Testis (tissue), 2 donors: ENCODE measurements at regions not wholly inside any gene's neighbourhood (a gene's known extent, or its start where the extent isn't known, plus 50 kb on each side); places are given as distances from the start of the nearest gene placed in this dataset.

Source experiments
- DNase-seq: peaks from one replicate; pipeline ENCODE4 v3.0.0-alpha.2; 2019
- H3K27ac ChIP-seq, 2 donors: fragments of 200-600 bp; sonication (generic); one replicate each; pipeline ENCODE4 v1.5.1; 2019
- H3K27me3 ChIP-seq: fragments of 200-600 bp; sonication (generic); one replicate; pipeline ENCODE4 v1.5.1; 2019
- H3K36me3 ChIP-seq: fragments of 200-600 bp; sonication (generic); one replicate; pipeline ENCODE4 v1.5.1; 2017; ENCODE audit warnings: low read depth; ENCODE audit errors: missing control alignments
- H3K4me1 ChIP-seq: fragments of 200-600 bp; sonication (generic); one replicate; pipeline ENCODE4 v1.5.1; 2019
- H3K4me3 ChIP-seq, 2 donors: fragments of 200-600 bp; sonication (generic); one replicate each; pipeline ENCODE4 v1.5.1; 2017 to 2019
- H3K9me3 ChIP-seq: fragments of 200-600 bp; sonication (generic); one replicate; pipeline ENCODE4 v1.5.1; 2017
- POLR2A ChIP-seq: fragments of 450-650 bp; IDR thresholded peaks from one replicate; pipeline ENCODE4 v1.6.1; 2017; ENCODE audit warnings: antibody characterized with exemption, mild to moderate bottlenecking, moderate library complexity
- WGBS, 2 donors: methylation state at CpG; one replicate each; pipeline ENCODE4 v1.1.5; 2018; 5-methylcytosine and 5-hydroxymethylcytosine counted together
- intact Hi-C: fragments of 100-400 bp; cut with DNase I; formaldehyde crosslinking; loops from one replicate; pipeline ENCODE4 v1.15.1; 2023; ENCODE audit warnings: low total_unique reads
- TF ChIP-seq, protein P1 (sequence below), 3 experiments: fragments of 450-650 bp in 2 of 3; fragments of 200-600 bp in 1 of 3; sonication (generic) in 1 of 3; IDR thresholded peaks; one replicate each; pipeline ENCODE4 v1.5.1; 2016 to 2019; ENCODE audit warnings: antibody characterized with exemption in 3 of 3, mild to moderate bottlenecking in 2 of 3, moderate library complexity in 1 of 3

DNA sequence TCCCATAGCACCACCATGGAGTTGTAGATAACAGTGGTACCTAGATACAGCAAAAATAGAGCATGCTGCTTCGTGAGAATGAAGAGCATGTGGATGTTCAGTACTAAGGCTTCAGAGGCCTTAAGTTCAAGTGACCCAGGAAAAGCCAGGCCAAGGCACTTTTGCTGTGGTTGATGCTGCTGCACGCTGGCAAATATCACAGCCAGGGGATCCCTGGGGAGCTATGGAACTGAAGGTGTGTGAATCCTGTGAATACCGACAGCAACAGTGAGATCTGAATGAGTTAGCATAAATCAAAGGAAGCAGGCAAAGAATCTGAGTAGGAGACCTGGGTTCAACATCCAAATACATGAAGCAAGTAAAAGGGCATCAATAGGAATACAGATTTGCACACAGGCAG lies 158.6 kb upstream of the THUMPD2 start:
- DNase-seq: no peak
- Histone ChIP-seq H3K36me3 (no peaks in the 10 kb centered on the region), H3K4me3 (no peak overlapping the region), H3K9me3 (no peaks in the 10 kb centered on the region), H3K27me3 (no peaks in the 10 kb centered on the region), H3K27ac (no peak overlapping the region), H3K4me1 (no peaks in the 10 kb centered on the region)
- TF ChIP-seq POLR2A: no peak
- TF ChIP-seq, protein P1, sequence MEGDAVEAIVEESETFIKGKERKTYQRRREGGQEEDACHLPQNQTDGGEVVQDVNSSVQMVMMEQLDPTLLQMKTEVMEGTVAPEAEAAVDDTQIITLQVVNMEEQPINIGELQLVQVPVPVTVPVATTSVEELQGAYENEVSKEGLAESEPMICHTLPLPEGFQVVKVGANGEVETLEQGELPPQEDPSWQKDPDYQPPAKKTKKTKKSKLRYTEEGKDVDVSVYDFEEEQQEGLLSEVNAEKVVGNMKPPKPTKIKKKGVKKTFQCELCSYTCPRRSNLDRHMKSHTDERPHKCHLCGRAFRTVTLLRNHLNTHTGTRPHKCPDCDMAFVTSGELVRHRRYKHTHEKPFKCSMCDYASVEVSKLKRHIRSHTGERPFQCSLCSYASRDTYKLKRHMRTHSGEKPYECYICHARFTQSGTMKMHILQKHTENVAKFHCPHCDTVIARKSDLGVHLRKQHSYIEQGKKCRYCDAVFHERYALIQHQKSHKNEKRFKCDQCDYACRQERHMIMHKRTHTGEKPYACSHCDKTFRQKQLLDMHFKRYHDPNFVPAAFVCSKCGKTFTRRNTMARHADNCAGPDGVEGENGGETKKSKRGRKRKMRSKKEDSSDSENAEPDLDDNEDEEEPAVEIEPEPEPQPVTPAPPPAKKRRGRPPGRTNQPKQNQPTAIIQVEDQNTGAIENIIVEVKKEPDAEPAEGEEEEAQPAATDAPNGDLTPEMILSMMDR (IDR thresholded peaks at IDR 0.05): no peak
- intact Hi-C loops: no loop called here
- 79 to 87% methylated on average over 3 of the region's 3 CpGs for WGBS, 2 donors

DNA sequence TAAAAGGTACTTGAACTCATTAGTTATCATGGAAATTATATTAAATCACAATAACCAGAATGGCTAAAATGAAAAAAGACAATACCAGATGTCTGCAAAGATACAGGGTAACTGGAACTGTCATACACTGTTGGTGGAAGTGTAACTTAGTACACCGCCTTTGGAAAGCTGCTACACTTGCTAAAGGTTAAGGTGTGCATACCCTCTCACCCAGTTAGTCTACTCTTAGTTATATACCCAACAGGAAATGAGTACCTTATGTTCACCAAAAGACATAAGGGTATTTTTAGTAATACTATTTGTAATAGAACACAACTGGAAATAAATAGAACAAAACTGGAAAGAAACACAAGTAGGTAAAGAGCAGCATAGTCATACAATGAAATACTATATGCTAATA lies 155.8 kb upstream of the THUMPD2 start:
- intact Hi-C loops: no loop called here
- no peak for DNase-seq
- H3K27me3 ChIP-seq: no peaks in the 10 kb centered on the region
- TF ChIP-seq, protein P1 (IDR thresholded peaks at IDR 0.05): no peak
- no peak for TF ChIP-seq POLR2A
- no peak overlapping the region for H3K27ac ChIP-seq
- H3K4me3 ChIP-seq: no peak overlapping the region
- H3K9me3 ChIP-seq: no peaks in the 10 kb centered on the region
- no peaks in the 10 kb centered on the region for H3K36me3 ChIP-seq
- 92 to 97% methylated on average over 1 of the region's 1 CpG for WGBS, 2 donors
- H3K4me1 ChIP-seq: no peaks in the 10 kb centered on the region

- TF ChIP-seq, protein P1 (IDR thresholded peaks at IDR 0.05): no peak
- no peak for TF ChIP-seq POLR2A
Observed at GRCh38 chr2:39933196-39933595, 154.1 kb upstream of the THUMPD2 start.

GRCh38 chr2:39932198-39932597 lies 153.1 kb upstream of the THUMPD2 start:
- Histone ChIP-seq H3K27me3 (no peaks in the 10 kb centered on the region), H3K27ac (no peak overlapping the region), H3K4me1 (no peaks in the 10 kb centered on the region), H3K36me3 (no peaks in the 10 kb centered on the region), H3K9me3 (no peaks in the 10 kb centered on the region), H3K4me3 (no peak overlapping the region)
- WGBS, 2 donors: 94 to 95% methylated on average over 3 of the region's 3 CpGs
- DNase-seq: no peak
- TF ChIP-seq, protein P1 (IDR thresholded peaks at IDR 0.05): no peak
- no peak for TF ChIP-seq POLR2A
- intact Hi-C loops: no loop called here

More at GRCh38 chr2:39933196-39933595, 154.1 kb upstream of the THUMPD2 start:
- H3K9me3 ChIP-seq: no peaks in the 10 kb centered on the region
- H3K36me3 ChIP-seq: no peaks in the 10 kb centered on the region
- intact Hi-C loops: no loop called here
- H3K4me3 ChIP-seq: no peak overlapping the region
- H3K27ac ChIP-seq: no peak overlapping the region
- no peaks in the 10 kb centered on the region for H3K4me1 ChIP-seq
- no peaks in the 10 kb centered on the region for H3K27me3 ChIP-seq
- no peak for DNase-seq
- WGBS, 2 donors: 73 to 76% methylated on average over 3 of the region's 3 CpGs

GRCh38 chr2:39930175-39930917 lies 151.3 kb upstream of the THUMPD2 start:
- Histone ChIP-seq H3K4me1 (no peaks in the 10 kb centered on the region), H3K36me3 (no peaks in the 10 kb centered on the region), H3K4me3 (no peak overlapping the region), H3K27ac (no peak overlapping the region), H3K9me3 (no peaks in the 10 kb centered on the region), H3K27me3 (no peaks in the 10 kb centered on the region)
- intact Hi-C loops: no loop called here
- DNase-seq: no peak
- WGBS, 2 donors: 77 to 88% methylated on average over 7 of the region's 7 CpGs
- TF ChIP-seq, protein P1 (IDR thresholded peaks at IDR 0.05): no peak
- no peak for TF ChIP-seq POLR2A
